Peyer's patch (tissue), 4 donors: ENCODE measurements at regions not wholly inside any gene's neighbourhood (a gene's known extent, or its start where the extent isn't known, plus 50 kb on each side); places are given as distances from the start of the nearest gene placed in this dataset.

Source experiments
- POLR2A ChIP-seq, 2 donors: fragments of 450-650 bp; IDR thresholded peaks; one replicate each; pipeline ENCODE4 v1.5.1; 2017; ENCODE audit warnings: antibody characterized with exemption in 2 of 2, mild to moderate bottlenecking in 2 of 2, moderate library complexity in 2 of 2
- TF ChIP-seq, protein P1 (sequence below), 6 experiments: fragments of 450-650 bp in 4 of 6; fragments of 200-600 bp in 2 of 6; sonication (generic) in 1 of 6; IDR thresholded peaks; one replicate each; pipeline ENCODE4 v1.5.1; 2017 to 2019; ENCODE audit warnings: antibody characterized with exemption in 6 of 6, mild to moderate bottlenecking in 3 of 6, moderate library complexity in 1 of 6

DNA sequence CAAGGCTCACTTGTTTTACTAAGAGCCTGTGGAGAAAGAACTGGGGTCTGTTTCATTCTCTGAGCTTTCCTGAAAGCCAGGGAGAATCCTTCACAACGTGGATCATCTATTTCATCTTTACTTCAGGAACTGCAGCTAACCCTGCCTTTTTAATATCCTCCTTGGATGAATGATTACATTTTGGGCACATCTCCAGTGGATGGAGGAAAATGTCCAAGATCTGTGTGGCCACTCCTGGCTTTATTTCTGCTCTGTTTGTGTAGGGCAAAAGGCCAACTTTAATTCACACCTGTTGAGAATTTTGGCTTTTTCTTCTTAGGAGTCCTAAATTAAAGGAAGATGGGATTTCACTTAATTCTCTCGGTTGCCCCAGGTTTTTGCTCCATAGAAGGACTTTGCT lies 69.5 kb upstream of the CACNA1E start:
- TF ChIP-seq, protein P1, sequence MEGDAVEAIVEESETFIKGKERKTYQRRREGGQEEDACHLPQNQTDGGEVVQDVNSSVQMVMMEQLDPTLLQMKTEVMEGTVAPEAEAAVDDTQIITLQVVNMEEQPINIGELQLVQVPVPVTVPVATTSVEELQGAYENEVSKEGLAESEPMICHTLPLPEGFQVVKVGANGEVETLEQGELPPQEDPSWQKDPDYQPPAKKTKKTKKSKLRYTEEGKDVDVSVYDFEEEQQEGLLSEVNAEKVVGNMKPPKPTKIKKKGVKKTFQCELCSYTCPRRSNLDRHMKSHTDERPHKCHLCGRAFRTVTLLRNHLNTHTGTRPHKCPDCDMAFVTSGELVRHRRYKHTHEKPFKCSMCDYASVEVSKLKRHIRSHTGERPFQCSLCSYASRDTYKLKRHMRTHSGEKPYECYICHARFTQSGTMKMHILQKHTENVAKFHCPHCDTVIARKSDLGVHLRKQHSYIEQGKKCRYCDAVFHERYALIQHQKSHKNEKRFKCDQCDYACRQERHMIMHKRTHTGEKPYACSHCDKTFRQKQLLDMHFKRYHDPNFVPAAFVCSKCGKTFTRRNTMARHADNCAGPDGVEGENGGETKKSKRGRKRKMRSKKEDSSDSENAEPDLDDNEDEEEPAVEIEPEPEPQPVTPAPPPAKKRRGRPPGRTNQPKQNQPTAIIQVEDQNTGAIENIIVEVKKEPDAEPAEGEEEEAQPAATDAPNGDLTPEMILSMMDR (IDR thresholded peaks at IDR 0.05): no peak
- no peak for TF ChIP-seq POLR2A (IDR thresholded peaks at IDR 0.05)
